H1 (cell line): ENCODE measurements at regions not wholly inside any gene's neighbourhood (a gene's known extent, or its start where the extent isn't known, plus 50 kb on each side); places are given as distances from the start of the nearest gene placed in this dataset.

Experiments used
- CTCF ChIA-PET: fragments of 300-600 bp; sonication (Branson Sonifier 250); formaldehyde crosslinking; loops from one replicate; lab custom pipeline; 2021; ENCODE audit not compliant: partially characterized antibody; lab: Charles Lee
- POLR2A ChIA-PET: fragments of 300-600 bp; sonication (Branson Sonifier 250); formaldehyde crosslinking; loops from one replicate; lab custom pipeline; 2021; ENCODE audit warnings: inconsistent platforms; ENCODE audit not compliant: partially characterized antibody; lab: Charles Lee
- DNase-seq, 2 experiments: peaks; one replicate each; pipeline versions ENCODE4 v3.0.0 to v3.0.0-alpha.2; 2010 to 2022; ENCODE audit warnings: low spot score in 2 of 2, low read depth in 1 of 2, mixed read lengths in 1 of 2
- FAIRE-seq: peaks from 2 replicates; lab custom pipeline; 2011; peaks lifted over from hg19 to GRCh38; lab: Jason Lieb, UNC
- H2AFZ ChIP-seq: 2 replicates; pipeline ENCODE4 v1.8.1; 2012; ENCODE audit warnings: low read length, inconsistent platforms
- H2AK5ac ChIP-seq: 2 replicates; pipeline ENCODE4 v1.6.1; 2013; ENCODE audit warnings: low read depth, low read length
- H2BK120ac ChIP-seq: replicated peaks from 2 replicates; pipeline ENCODE3; 2013; ENCODE audit warnings: low read depth, low read length, inconsistent platforms
- H2BK12ac ChIP-seq: 2 replicates; pipeline ENCODE4 v1.6.1; 2013; ENCODE audit warnings: low read depth, low read length
- H2BK15ac ChIP-seq: 2 replicates; pipeline ENCODE4 v1.6.1; 2013; ENCODE audit warnings: low read length
- H2BK20ac ChIP-seq: 2 replicates; pipeline ENCODE4 v1.6.1; 2013; ENCODE audit warnings: low read length
- H2BK5ac ChIP-seq: 2 replicates; pipeline ENCODE4 v1.6.1; 2013; ENCODE audit warnings: low read depth, low read length
- H3K14ac ChIP-seq: 2 replicates; pipeline ENCODE4 v1.6.1; 2013; ENCODE audit warnings: inconsistent platforms; ENCODE audit not compliant: insufficient read length
- H3K18ac ChIP-seq: 2 replicates; pipeline ENCODE4 v1.6.1; 2013; ENCODE audit warnings: low read length; ENCODE audit errors: extremely low read depth
- H3K23ac ChIP-seq: 2 replicates; pipeline ENCODE4 v1.6.1; 2013; ENCODE audit warnings: inconsistent platforms; ENCODE audit not compliant: insufficient read length
- H3K23me2 ChIP-seq: 2 replicates; pipeline ENCODE4 v1.6.1; 2013; ENCODE audit warnings: low read depth, low read length
- H3K27ac ChIP-seq: 2 replicates; pipeline ENCODE4 v1.6.1; 2011; ENCODE audit warnings: low read depth, low read length, inconsistent platforms
- H3K27me3 ChIP-seq, 4 experiments: replicated peaks in 1 of 4; 1 replicate in 1 of 4; 2 replicates in 3 of 4; pipeline versions ENCODE4 v1.6.1 to v1.8.1; 2011 to 2013; ENCODE audit warnings: low read length in 3 of 4, mild to moderate bottlenecking in 3 of 4, inconsistent platforms in 2 of 4, mixed read lengths in 2 of 4, moderate library complexity in 1 of 4; ENCODE audit not compliant: control insufficient read depth in 3 of 4, insufficient read depth in 3 of 4; ENCODE audit errors: extremely low read depth in 1 of 4
- H3K36me3 ChIP-seq, 4 experiments: 2 replicates each; pipeline versions ENCODE4 v1.6.1 to v1.8.1; 2011 to 2013; ENCODE audit warnings: mild to moderate bottlenecking in 4 of 4, low read length in 3 of 4, moderate library complexity in 2 of 4, control low read depth in 1 of 4, inconsistent platforms in 1 of 4; ENCODE audit not compliant: insufficient read depth in 4 of 4, control insufficient read depth in 2 of 4
- H3K4ac ChIP-seq: replicated peaks from 2 replicates; pipeline ENCODE3; 2013; ENCODE audit warnings: low read length, low read depth, mixed read lengths, inconsistent platforms; ENCODE audit not compliant: insufficient read length
- H3K4me1 ChIP-seq, 4 experiments: replicated peaks in 1 of 4; 1 replicate in 1 of 4; 2 replicates in 3 of 4; pipeline versions ENCODE4 v1.6.1 to v1.8.1; 2011 to 2013; ENCODE audit warnings: low read length in 3 of 4, inconsistent platforms in 2 of 4, mixed read lengths in 1 of 4; ENCODE audit not compliant: insufficient read depth in 4 of 4, control insufficient read depth in 3 of 4
- H3K4me2 ChIP-seq, 2 experiments: 2 replicates each; pipeline versions ENCODE4 v1.6.1 to v1.8.1; 2011 to 2013; ENCODE audit warnings: low read depth in 2 of 2, low read length in 2 of 2, control low read depth in 1 of 2, inconsistent platforms in 1 of 2, mild to moderate bottlenecking in 1 of 2; ENCODE audit not compliant: insufficient read depth in 1 of 2
- H3K4me3 ChIP-seq, 4 experiments: fragments of 200-600, 300-600 bp in 1 of 4; sonication (generic), shearing (Covaris generic), sonication (Bioruptor Twin) in 1 of 4; 2 replicates each; pipeline versions ENCODE4 v1.5.1 to v1.8.1; 2011 to 2016; ENCODE audit warnings: low read length in 4 of 4, low read depth in 3 of 4, control low read depth in 2 of 4, inconsistent platforms in 2 of 4, mild to moderate bottlenecking in 2 of 4, mixed read lengths in 1 of 4, moderate library complexity in 1 of 4; ENCODE audit not compliant: insufficient read depth in 2 of 4; ENCODE audit errors: extremely low read depth in 1 of 4
- H3K56ac ChIP-seq: replicated peaks from 2 replicates; pipeline ENCODE3; 2013; ENCODE audit warnings: low read depth, mild to moderate bottlenecking, mixed read lengths, low read length, inconsistent platforms; ENCODE audit not compliant: insufficient read length
- H3K79me1 ChIP-seq: 2 replicates; pipeline ENCODE4 v1.6.1; 2013; ENCODE audit warnings: low read depth, low read length, control low read depth
- H3K79me2 ChIP-seq, 2 experiments: 2 replicates each; pipeline versions ENCODE4 v1.6.1 to v1.8.1; 2012 to 2013; ENCODE audit warnings: low read length in 2 of 2, mild to moderate bottlenecking in 2 of 2, inconsistent platforms in 1 of 2; ENCODE audit not compliant: insufficient read depth in 2 of 2, control insufficient read depth in 1 of 2
- H3K9ac ChIP-seq, 4 experiments: replicated peaks in 1 of 4; 1 replicate in 1 of 4; 2 replicates in 3 of 4; pipeline versions ENCODE4 v1.6.1 to v1.8.1; 2011 to 2013; ENCODE audit warnings: low read depth in 3 of 4, low read length in 3 of 4, control low read depth in 2 of 4, mild to moderate bottlenecking in 2 of 4, moderate library complexity in 2 of 4, inconsistent platforms in 1 of 4; ENCODE audit errors: extremely low read depth in 1 of 4
- H3K9me3 ChIP-seq, 2 experiments: 2 replicates each; pipeline versions ENCODE4 v1.6.1 to v1.8.1; 2012 to 2013; ENCODE audit warnings: mild to moderate bottlenecking in 2 of 2, moderate library complexity in 2 of 2, control low read depth in 1 of 2, inconsistent platforms in 1 of 2, low read depth in 1 of 2, low read length in 1 of 2, mixed read lengths in 1 of 2; ENCODE audit not compliant: insufficient read depth in 2 of 2
- H4K20me1 ChIP-seq, 2 experiments: replicated peaks in 1 of 2; 2 replicates each; pipeline versions ENCODE3 to v1.8.1; 2011 to 2013; ENCODE audit warnings: inconsistent platforms in 2 of 2, low read length in 2 of 2, mild to moderate bottlenecking in 1 of 2; ENCODE audit not compliant: insufficient read depth in 2 of 2, control insufficient read depth in 1 of 2
- H4K5ac ChIP-seq: 2 replicates; pipeline ENCODE4 v1.6.1; 2013; ENCODE audit warnings: low read length, low read depth, mixed read lengths, inconsistent platforms; ENCODE audit not compliant: insufficient read length
- H4K8ac ChIP-seq: 2 replicates; pipeline ENCODE4 v1.8.0; 2013; ENCODE audit warnings: mild to moderate bottlenecking, moderate library complexity, low read length, inconsistent platforms; ENCODE audit not compliant: insufficient read depth; ENCODE audit errors: extremely low read depth
- H4K91ac ChIP-seq: replicated peaks from 2 replicates; pipeline ENCODE3; 2013; ENCODE audit warnings: low read length, mixed read lengths, inconsistent platforms; ENCODE audit not compliant: insufficient read length
- BACH1 ChIP-seq: IDR thresholded peaks from 2 replicates; pipeline ENCODE4 v1.6.1; 2012; ENCODE audit warnings: low read length, improper control_type of control experiment
- BCL11A ChIP-seq, 2 experiments: IDR thresholded peaks; one replicate each; pipeline ENCODE4 v1.6.1; 2011; ENCODE audit warnings: low read depth in 2 of 2, low read length in 2 of 2, mild to moderate bottlenecking in 2 of 2
- CBX8 ChIP-seq: fragments of 300-800, 300-1000 bp; sonication (generic); IDR thresholded peaks from 2 replicates; pipeline ENCODE4 v1.7.1; 2016; ENCODE audit warnings: low read depth, low read length, borderline replicate concordance
- CREB1 ChIP-seq: IDR thresholded peaks from 2 replicates; pipeline ENCODE4 v1.6.1; 2012; ENCODE audit warnings: inconsistent platforms
- CTBP2 ChIP-seq: IDR thresholded peaks from 2 replicates; pipeline ENCODE4 v1.7.0; 2011; ENCODE audit warnings: borderline replicate concordance, mild to moderate bottlenecking, moderate library complexity, mixed read lengths, low read length; ENCODE audit not compliant: insufficient read depth, insufficient read length
- CTCF ChIP-seq, 3 experiments: IDR thresholded peaks; 1 replicate in 2 of 3; 2 replicates in 1 of 3; pipeline versions ENCODE4 v1.5.1 to v1.6.1; 2011; ENCODE audit warnings: low read length in 3 of 3, mild to moderate bottlenecking in 3 of 3, inconsistent platforms in 2 of 3, low read depth in 1 of 3, moderate library complexity in 1 of 3; ENCODE audit not compliant: insufficient read depth in 1 of 3; ENCODE audit errors: control extremely low read depth in 1 of 3
- GABPA ChIP-seq: IDR thresholded peaks from 2 replicates; pipeline ENCODE4 v1.6.1; 2011; ENCODE audit warnings: mild to moderate bottlenecking, low read length, moderate library complexity, borderline replicate concordance; ENCODE audit not compliant: insufficient read depth
- JUN ChIP-seq: IDR thresholded peaks from 2 replicates; pipeline ENCODE4 v1.6.1; 2011; ENCODE audit warnings: low read depth, mild to moderate bottlenecking, improper control_type of control experiment, low read length
- MAFK ChIP-seq: IDR thresholded peaks from 2 replicates; pipeline ENCODE4 v1.6.1; 2012; ENCODE audit warnings: low read depth, mild to moderate bottlenecking, improper control_type of control experiment, low read length
- POU5F1 ChIP-seq: IDR thresholded peaks from 2 replicates; pipeline ENCODE4 v1.6.1; 2011; ENCODE audit warnings: low read depth, mild to moderate bottlenecking, low read length, moderate library complexity
- SUZ12 ChIP-seq: fragments of 200-600 bp; sonication (generic); IDR thresholded peaks from 2 replicates; pipeline ENCODE4 v1.6.1; 2012; ENCODE audit warnings: mild to moderate bottlenecking, inconsistent platforms, low read length, moderate library complexity, mixed read lengths
- WGBS, 2 experiments: shearing (Covaris generic) in 1 of 2; methylation state at CpG; one replicate each; pipeline versions ENCODE4 v1.1.6 to v1.1.7; 2013 to 2015; ENCODE audit warnings: low lambda C conversion rate in 2 of 2, mixed read lengths in 2 of 2, inconsistent platforms in 1 of 2, low coverage in 1 of 2, missing lambda C conversion rate in 1 of 2; ENCODE audit not compliant: insufficient replicate concordance in 2 of 2, insufficient coverage in 1 of 2, insufficient read length in 1 of 2; ENCODE audit errors: extremely low coverage in 1 of 2, missing lambda C conversion rate in 1 of 2; 5-methylcytosine and 5-hydroxymethylcytosine counted together

GRCh38 chr18:45285251-45285650, 330.0 kb upstream of the SLC14A2 start:
- Histone ChIP-seq H2BK120ac (no peak overlapping the region), H3K56ac (no peak overlapping the region), H3K23ac (no peak overlapping the region), H3K79me1 (no peaks in the 10 kb centered on the region), H3K27me3 (no peaks in the 10 kb centered on the region), H3K18ac (no peak overlapping the region), H3K79me2 (no peaks in the 10 kb centered on the region), H2BK5ac (no peak overlapping the region), H2BK12ac (no peak overlapping the region), H3K9me3 (no peaks in the 10 kb centered on the region), H2AK5ac (no peak overlapping the region), H3K4me3 (no peak overlapping the region), H3K4me2 (no peak overlapping the region), H2BK20ac (no peak overlapping the region), H3K27ac (no peak overlapping the region), H3K14ac (no peak overlapping the region), H4K8ac (no peak overlapping the region; the same call in 1 of the 2 replicates), H3K9ac (no peak overlapping the region), H3K4ac (no peak overlapping the region), H4K20me1 (no peaks in the 10 kb centered on the region), H4K91ac (no peak overlapping the region), H2BK15ac (no peak overlapping the region), H3K23me2 (no peaks in the 10 kb centered on the region), H2AFZ (no peak overlapping the region), H3K36me3 (no peaks in the 10 kb centered on the region), H4K5ac (no peak overlapping the region), H3K4me1 (no peaks in the 10 kb centered on the region)
- CTCF ChIA-PET, result interaction anchor here (0.6 to 4.9 kb wide), 11 partner anchors 10 to 1163 kb away, joined by 3 to 49 read pairs (median 4); no protein-coding TSS in a partner anchor
- POLR2A ChIA-PET, result no interaction called here
- DNase-seq (no peak), FAIRE-seq (no peak)
- WGBS, 2 experiments, result 97% methylated on average over 9 of the region's 10 CpGs; no CpG with 5 or more reads in 1 of the 2 experiments
- TF ChIP-seq CBX8, result no peak
- TF ChIP-seq CTBP2, result no peak
- no peak for TF ChIP-seq CTCF (IDR thresholded peaks at IDR 0.05; ENCODE audit: control extremely low read depth in 1 of 3, insufficient read depth in 1 of 3, low read depth in 1 of 3, low read length in 3 of 3)
- no peak for TF ChIP-seq POU5F1
- no peak for TF ChIP-seq CREB1
- TF ChIP-seq GABPA, result no peak
- no peak for TF ChIP-seq MAFK
- TF ChIP-seq BACH1, result no peak
- no peak for TF ChIP-seq SUZ12
- TF ChIP-seq JUN, result no peak
- no peak for TF ChIP-seq BCL11A (IDR thresholded peaks at IDR 0.05; ENCODE audit: low read depth in 2 of 2, low read length in 2 of 2)
